ENCODE measurements at regions not wholly inside any gene's neighbourhood (a gene's known extent, or its start where the extent isn't known, plus 50 kb on each side); places are given as distances from the start of the nearest gene placed in this dataset.

DNA sequence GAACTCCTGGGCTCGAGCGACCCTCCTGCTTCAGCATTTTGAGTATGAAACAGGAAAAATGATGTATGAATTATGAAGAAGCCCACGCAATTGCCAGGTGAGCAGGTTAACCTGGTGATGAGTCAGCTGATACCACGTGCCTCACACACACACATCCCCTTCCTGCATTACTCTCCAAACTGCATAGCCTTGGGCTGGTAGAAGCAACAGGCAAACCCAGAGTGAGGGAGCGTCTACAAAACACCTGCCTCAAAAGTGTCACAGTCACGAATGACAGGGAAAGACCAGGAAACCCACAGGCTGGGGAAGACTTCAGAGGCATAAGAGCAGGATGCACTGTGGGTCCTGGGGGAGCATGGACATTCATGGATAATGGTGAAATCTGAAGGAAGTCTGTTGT lies 192.8 kb upstream of the IRS2 start:
- no peaks in the 10 kb centered on the region for H3K36me3 ChIP-seq (ENCODE audit: insufficient read depth, low read length)
- no peaks in the 10 kb centered on the region for H3K9me3 ChIP-seq (ENCODE audit: low read depth, low read length)
- H3K4me2 ChIP-seq (ENCODE audit: insufficient read depth, low read length), result no peak overlapping the region
- H3K4me1 ChIP-seq (ENCODE audit: insufficient read depth, low read length), result no peaks in the 10 kb centered on the region
- TF ChIP-seq, protein P1, sequence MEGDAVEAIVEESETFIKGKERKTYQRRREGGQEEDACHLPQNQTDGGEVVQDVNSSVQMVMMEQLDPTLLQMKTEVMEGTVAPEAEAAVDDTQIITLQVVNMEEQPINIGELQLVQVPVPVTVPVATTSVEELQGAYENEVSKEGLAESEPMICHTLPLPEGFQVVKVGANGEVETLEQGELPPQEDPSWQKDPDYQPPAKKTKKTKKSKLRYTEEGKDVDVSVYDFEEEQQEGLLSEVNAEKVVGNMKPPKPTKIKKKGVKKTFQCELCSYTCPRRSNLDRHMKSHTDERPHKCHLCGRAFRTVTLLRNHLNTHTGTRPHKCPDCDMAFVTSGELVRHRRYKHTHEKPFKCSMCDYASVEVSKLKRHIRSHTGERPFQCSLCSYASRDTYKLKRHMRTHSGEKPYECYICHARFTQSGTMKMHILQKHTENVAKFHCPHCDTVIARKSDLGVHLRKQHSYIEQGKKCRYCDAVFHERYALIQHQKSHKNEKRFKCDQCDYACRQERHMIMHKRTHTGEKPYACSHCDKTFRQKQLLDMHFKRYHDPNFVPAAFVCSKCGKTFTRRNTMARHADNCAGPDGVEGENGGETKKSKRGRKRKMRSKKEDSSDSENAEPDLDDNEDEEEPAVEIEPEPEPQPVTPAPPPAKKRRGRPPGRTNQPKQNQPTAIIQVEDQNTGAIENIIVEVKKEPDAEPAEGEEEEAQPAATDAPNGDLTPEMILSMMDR (IDR thresholded peaks at IDR 0.05; ENCODE audit: extremely low read depth, low read depth, low read length), result no peak
- H3K79me2 ChIP-seq (ENCODE audit: insufficient read depth, low read length), result no peaks in the 10 kb centered on the region
- no peak overlapping the region for H2AFZ ChIP-seq (ENCODE audit: low read length)
- H3K27me3 ChIP-seq (ENCODE audit: insufficient read depth, low read length), result no peaks in the 10 kb centered on the region
- no peak for DNase-seq (ENCODE audit: insufficient read length, low spot score, missing footprints)
- H3K4me3 ChIP-seq (ENCODE audit: insufficient read depth, low read length), result no peak overlapping the region
- H3K27ac ChIP-seq (ENCODE audit: low read depth, low read length), result no peak overlapping the region
- no peaks in the 10 kb centered on the region for H4K20me1 ChIP-seq (ENCODE audit: insufficient read depth, low read length)

DNA sequence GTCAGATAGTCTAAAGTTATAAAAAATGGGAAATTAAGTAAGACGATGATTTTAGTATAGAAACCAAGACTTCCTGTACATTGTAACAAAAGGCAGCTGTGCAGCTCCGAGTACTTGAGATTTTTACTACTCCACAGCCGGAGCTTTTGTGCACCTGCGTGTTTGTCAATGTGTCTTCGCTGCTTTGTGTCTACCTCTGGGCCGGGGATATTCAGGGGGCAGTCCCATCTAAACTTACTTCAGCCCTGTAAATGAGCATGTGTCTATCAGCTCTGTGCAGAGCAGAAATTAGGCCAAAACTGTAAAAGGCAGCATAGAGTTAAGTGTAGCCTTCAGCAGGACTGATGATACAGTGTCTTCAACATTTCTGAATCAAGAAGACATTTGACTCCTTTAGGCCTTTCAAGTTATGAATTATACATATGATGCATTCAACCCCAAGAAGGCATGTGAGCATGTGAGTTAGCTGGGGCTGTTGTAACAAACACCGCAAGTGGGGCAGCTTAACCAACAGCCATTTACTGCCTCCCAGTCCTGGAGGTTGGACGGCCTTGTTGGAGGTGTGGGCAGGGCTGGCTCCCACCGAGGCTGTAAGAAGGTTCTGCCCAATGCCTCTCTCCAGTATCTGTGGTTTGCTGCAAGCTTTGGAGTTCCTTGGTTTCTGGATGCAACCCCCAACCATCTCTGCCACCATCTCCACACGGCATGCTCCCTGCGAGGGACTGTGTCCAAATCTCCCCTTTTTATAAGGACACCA lies 191.0 kb upstream of the IRS2 start:
- Histone ChIP-seq H3K27me3 (ENCODE audit: insufficient read depth, low read length) (no peaks in the 10 kb centered on the region), H3K4me1 (ENCODE audit: insufficient read depth, low read length) (no peaks in the 10 kb centered on the region), H3K4me3 (ENCODE audit: insufficient read depth, low read length) (no peak overlapping the region), H3K27ac (ENCODE audit: low read depth, low read length) (no peak overlapping the region), H3K9me3 (ENCODE audit: low read depth, low read length) (no peaks in the 10 kb centered on the region), H4K20me1 (ENCODE audit: insufficient read depth, low read length) (no peaks in the 10 kb centered on the region), H2AFZ (ENCODE audit: low read length) (no peak overlapping the region), H3K36me3 (ENCODE audit: insufficient read depth, low read length) (no peaks in the 10 kb centered on the region), H3K79me2 (ENCODE audit: insufficient read depth, low read length) (no peaks in the 10 kb centered on the region), H3K4me2 (ENCODE audit: insufficient read depth, low read length) (no peak overlapping the region)
- TF ChIP-seq, protein P1 (IDR thresholded peaks at IDR 0.05; ENCODE audit: extremely low read depth, low read depth, low read length), result no peak
- DNase-seq (ENCODE audit: insufficient read length, low spot score, missing footprints), result no peak

DNA sequence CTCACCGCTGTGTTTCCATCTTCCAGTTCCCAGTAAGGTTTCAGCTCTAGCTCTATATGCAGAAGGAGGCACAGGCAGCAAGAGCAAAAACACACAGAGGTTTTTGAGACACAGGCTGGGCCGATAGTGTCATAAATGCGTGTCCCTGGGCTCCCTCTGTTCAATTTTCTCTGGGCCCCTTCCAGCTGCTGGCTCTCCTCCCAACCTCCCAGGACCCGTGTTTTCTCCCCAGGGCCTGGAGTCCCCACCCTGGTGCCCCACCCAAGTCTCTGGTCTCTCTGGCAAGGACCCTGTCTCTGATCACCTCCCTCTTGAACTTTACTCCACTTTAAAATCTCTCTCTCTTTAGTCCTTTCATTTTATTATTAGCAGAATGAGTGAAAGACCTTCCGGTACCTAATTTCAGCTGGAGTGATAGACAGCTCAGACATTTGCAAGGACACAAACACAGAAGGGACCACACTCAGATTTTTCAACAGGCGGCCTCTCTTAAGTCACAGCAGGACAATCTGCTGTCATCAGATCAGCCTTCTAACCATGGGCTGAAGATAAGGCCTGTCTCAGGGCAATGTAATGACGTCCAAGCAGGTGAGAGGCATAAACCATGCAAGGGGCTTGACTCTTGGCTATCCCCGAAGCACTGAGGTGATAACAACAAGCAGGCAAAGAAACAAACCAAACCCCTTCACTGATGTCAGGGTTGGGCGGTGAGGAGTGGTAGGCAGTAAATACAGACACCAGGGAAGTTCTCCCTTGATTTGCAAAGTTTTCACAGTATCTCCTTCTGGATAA lies 190.0 kb upstream of the IRS2 start:
- Histone ChIP-seq H3K9me3 (ENCODE audit: low read depth, low read length) (no peaks in the 10 kb centered on the region), H4K20me1 (ENCODE audit: insufficient read depth, low read length) (no peaks in the 10 kb centered on the region), H3K36me3 (ENCODE audit: insufficient read depth, low read length) (no peaks in the 10 kb centered on the region), H3K27ac (ENCODE audit: low read depth, low read length) (no peak overlapping the region), H3K4me2 (ENCODE audit: insufficient read depth, low read length) (no peak overlapping the region), H3K4me3 (ENCODE audit: insufficient read depth, low read length) (no peak overlapping the region), H3K4me1 (ENCODE audit: insufficient read depth, low read length) (no peaks in the 10 kb centered on the region), H3K79me2 (ENCODE audit: insufficient read depth, low read length) (no peaks in the 10 kb centered on the region), H3K27me3 (ENCODE audit: insufficient read depth, low read length) (no peaks in the 10 kb centered on the region), H2AFZ (ENCODE audit: low read length) (no peak overlapping the region)
- DNase-seq (ENCODE audit: insufficient read length, low spot score, missing footprints), result no peak
- TF ChIP-seq, protein P1 (IDR thresholded peaks at IDR 0.05; ENCODE audit: extremely low read depth, low read depth, low read length), result no peak

DNA sequence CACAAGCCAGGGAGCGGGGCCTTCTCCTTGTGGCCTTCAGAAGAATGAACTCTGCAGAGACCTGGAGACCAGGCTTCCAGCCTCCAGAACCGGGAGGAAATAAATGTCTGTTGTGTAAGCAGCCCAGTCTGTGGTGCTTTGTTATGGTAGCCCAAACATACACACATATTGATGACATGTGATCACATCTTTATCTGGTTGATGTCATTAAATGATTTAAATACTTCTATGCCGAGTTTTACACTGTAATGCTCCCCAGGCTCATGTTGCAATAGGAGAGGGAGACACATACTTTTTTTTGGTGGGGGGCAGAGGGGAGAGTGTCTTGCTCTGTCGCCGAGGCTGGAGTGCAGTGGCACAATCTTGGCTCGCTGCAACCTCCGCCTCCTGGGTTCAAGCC lies 188.0 kb upstream of the IRS2 start:
- TF ChIP-seq, protein P1 (IDR thresholded peaks at IDR 0.05; ENCODE audit: extremely low read depth, low read depth, low read length), result no peak
- H3K27me3 ChIP-seq (ENCODE audit: insufficient read depth, low read length), result peaks cover 2% of the 10 kb centered on the region
- H3K9me3 ChIP-seq (ENCODE audit: low read depth, low read length), result no peaks in the 10 kb centered on the region
- no peak for DNase-seq (ENCODE audit: insufficient read length, low spot score, missing footprints)
- H4K20me1 ChIP-seq (ENCODE audit: insufficient read depth, low read length), result no peaks in the 10 kb centered on the region
- no peaks in the 10 kb centered on the region for H3K4me1 ChIP-seq (ENCODE audit: insufficient read depth, low read length)
- no peaks in the 10 kb centered on the region for H3K36me3 ChIP-seq (ENCODE audit: insufficient read depth, low read length)
- H3K27ac ChIP-seq (ENCODE audit: low read depth, low read length), result no peak overlapping the region
- H3K4me2 ChIP-seq (ENCODE audit: insufficient read depth, low read length), result no peak overlapping the region
- no peak overlapping the region for H3K4me3 ChIP-seq (ENCODE audit: insufficient read depth, low read length)
- H2AFZ ChIP-seq (ENCODE audit: low read length), result no peak overlapping the region
- no peaks in the 10 kb centered on the region for H3K79me2 ChIP-seq (ENCODE audit: insufficient read depth, low read length)
